ENCODE measurements at regions not wholly inside any gene's neighbourhood (a gene's known extent, or its start where the extent isn't known, plus 50 kb on each side); places are given as distances from the start of the nearest gene placed in this dataset.

GRCh38 chr6:63436356-63436755 lies 116.6 kb upstream of the LGSN start:
- H3K4me3 ChIP-seq: no peak overlapping the region
- no peak for ATAC-seq (ENCODE audit: low FRiP score in 2 of 2)
- H3K36me3 ChIP-seq: no peaks in the 10 kb centered on the region
- H3K4me1 ChIP-seq: no peaks in the 10 kb centered on the region
- WGBS, 2 donors: 67 to 83% methylated on average over 2 of the region's 2 CpGs
- H3K27me3 ChIP-seq: no peaks in the 10 kb centered on the region
- TF ChIP-seq CTCF (IDR thresholded peaks at IDR 0.05) (no peak), POLR2AphosphoS5 (IDR thresholded peaks at IDR 0.05) (no peak), POLR2A (IDR thresholded peaks at IDR 0.05) (no peak), EP300 (IDR thresholded peaks at IDR 0.05) (no peak)
- DNase-seq: no peak
- no peaks in the 10 kb centered on the region for H3K9me3 ChIP-seq
- no peak overlapping the region for H3K27ac ChIP-seq

- H3K4me1 ChIP-seq: no peaks in the 10 kb centered on the region
- no peaks in the 10 kb centered on the region for H3K27me3 ChIP-seq
- DNase-seq (no peak), ATAC-seq (ENCODE audit: low FRiP score in 2 of 2) (no peak)
- WGBS, 2 donors: 88 to 93% methylated on average over 3 of the region's 3 CpGs
- H3K4me3 ChIP-seq: no peak overlapping the region
- H3K9me3 ChIP-seq: no peaks in the 10 kb centered on the region
- no peak overlapping the region for H3K27ac ChIP-seq
- TF ChIP-seq CTCF (IDR thresholded peaks at IDR 0.05): no peak
- TF ChIP-seq EP300 (IDR thresholded peaks at IDR 0.05): no peak
- TF ChIP-seq POLR2AphosphoS5 (IDR thresholded peaks at IDR 0.05): no peak
- no peak for TF ChIP-seq POLR2A (IDR thresholded peaks at IDR 0.05)
- H3K36me3 ChIP-seq: no peaks in the 10 kb centered on the region
These were observed 117.3 kb upstream of the LGSN start for GRCh38 chr6:63437058-63437457.

- ATAC-seq (ENCODE audit: low FRiP score in 2 of 2): no peak
- H3K27ac ChIP-seq: no peak overlapping the region
These were observed 120.3 kb upstream of the LGSN start for GRCh38 chr6:63440057-63440456.

GRCh38 chr6:63440594-63440993 lies 120.8 kb upstream of the LGSN start:
- no peak overlapping the region for H3K27ac ChIP-seq
- 88 to 97% methylated on average over 9 to 16 of the region's 16 CpGs for WGBS, 2 donors

More at GRCh38 chr6:63440057-63440456, 120.3 kb upstream of the LGSN start:
- TF ChIP-seq POLR2A (IDR thresholded peaks at IDR 0.05): no peak
- TF ChIP-seq CTCF (IDR thresholded peaks at IDR 0.05): no peak
- TF ChIP-seq POLR2AphosphoS5 (IDR thresholded peaks at IDR 0.05): no peak
- TF ChIP-seq EP300 (IDR thresholded peaks at IDR 0.05): no peak
- no peak for DNase-seq
- Histone ChIP-seq H3K9me3 (no peaks in the 10 kb centered on the region), H3K4me3 (no peak overlapping the region), H3K27me3 (no peaks in the 10 kb centered on the region), H3K36me3 (no peaks in the 10 kb centered on the region), H3K4me1 (no peaks in the 10 kb centered on the region)
- 55 to 59% methylated on average over 7 of the region's 7 CpGs for WGBS, 2 donors

More at GRCh38 chr6:63440594-63440993, 120.8 kb upstream of the LGSN start:
- H3K4me1 ChIP-seq: no peaks in the 10 kb centered on the region
- no peaks in the 10 kb centered on the region for H3K9me3 ChIP-seq
- no peak for DNase-seq
- no peaks in the 10 kb centered on the region for H3K27me3 ChIP-seq
- TF ChIP-seq POLR2AphosphoS5 (IDR thresholded peaks at IDR 0.05): no peak
- TF ChIP-seq POLR2A (IDR thresholded peaks at IDR 0.05): no peak
- TF ChIP-seq CTCF (IDR thresholded peaks at IDR 0.05): no peak
- TF ChIP-seq EP300 (IDR thresholded peaks at IDR 0.05): no peak
- no peak overlapping the region for H3K4me3 ChIP-seq
- ATAC-seq (ENCODE audit: low FRiP score in 2 of 2): no peak
- H3K36me3 ChIP-seq: no peaks in the 10 kb centered on the region
